AG09309 (cell line): ENCODE measurements at regions not wholly inside any gene's neighbourhood (a gene's known extent, or its start where the extent isn't known, plus 50 kb on each side); places are given as distances from the start of the nearest gene placed in this dataset.
"Not testable (repeated sequence)": the region's sequence is repeated elsewhere in the genome, so short reads cannot be mapped to it uniquely, and the experiment has no call there.

Experiments
- DNase-seq: peaks from one replicate; pipeline ENCODE4 v3.0.0-alpha.2; 2010; ENCODE audit warnings: low read depth
- H3K4me3 ChIP-seq: 2 replicates; pipeline ENCODE4 v1.5.1; 2011; ENCODE audit warnings: mild to moderate bottlenecking, low read depth, low read length, moderate library complexity; ENCODE audit not compliant: control insufficient read depth
- CTCF ChIP-seq: IDR thresholded peaks from 2 replicates; pipeline ENCODE4 v1.5.1; 2011; ENCODE audit warnings: mild to moderate bottlenecking, low read depth, low read length, inconsistent platforms; ENCODE audit not compliant: insufficient read depth, control insufficient read depth; ENCODE audit errors: missing control alignments

GRCh38 chr9:39587844-39588499, 232.5 kb downstream of the SPATA31A1 start:
- no peak overlapping the region for H3K4me3 ChIP-seq
- DNase-seq: no peak
- TF ChIP-seq CTCF: no peak

- TF ChIP-seq CTCF: no peak
- DNase-seq: no peak
- no peak overlapping the region for H3K4me3 ChIP-seq
Observed at GRCh38 chr9:39588500-39589137, 233.2 kb downstream of the SPATA31A1 start.

DNA sequence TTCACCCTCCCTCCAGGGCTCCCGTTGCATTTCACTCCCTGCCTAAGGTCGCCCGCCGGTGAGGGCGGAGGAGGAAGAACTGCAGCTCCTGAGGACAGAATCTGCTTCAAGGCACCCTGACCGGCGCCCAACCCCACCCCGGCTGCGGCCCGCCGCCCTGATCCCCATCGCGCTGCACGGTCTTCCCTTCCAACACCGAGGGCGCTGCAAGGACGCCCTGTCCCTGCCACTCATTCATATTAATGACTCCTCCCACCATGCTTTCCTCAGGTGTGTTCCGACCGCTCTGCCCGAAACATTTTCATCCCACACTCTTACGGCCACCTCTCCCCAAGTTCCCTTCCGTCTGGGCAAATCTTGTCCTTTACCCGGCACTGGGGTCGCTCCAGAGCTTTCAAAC, 248.6 kb downstream of the SPATA31A1 start:
- DNase-seq, H3K4me3 ChIP-seq: not testable (repeated sequence)

GRCh38 chr9:39611449-39612231, 256.2 kb downstream of the SPATA31A1 start:
- H3K4me3 ChIP-seq, DNase-seq: not testable (repeated sequence)

DNA sequence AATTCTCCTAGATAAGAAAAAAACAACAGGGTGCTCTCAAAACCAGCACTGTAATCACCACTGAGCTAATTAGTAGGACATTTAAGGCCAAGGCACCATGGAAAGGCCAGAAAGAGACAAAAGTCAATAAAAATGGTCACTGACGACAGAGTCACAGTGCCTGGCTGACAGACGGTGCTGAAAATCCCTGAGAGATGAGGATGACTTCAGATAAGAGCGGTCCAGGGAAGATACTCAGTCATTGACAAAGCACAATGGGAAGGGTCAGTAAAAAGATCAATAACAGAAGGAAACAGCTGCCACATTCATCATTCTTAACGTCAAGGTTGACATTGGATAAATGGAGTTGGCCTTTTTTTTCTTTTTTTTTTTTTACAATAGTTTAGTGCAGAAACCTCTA, 261.0 kb downstream of the SPATA31A1 start:
- not testable (repeated sequence) for H3K4me3 ChIP-seq, DNase-seq

DNA sequence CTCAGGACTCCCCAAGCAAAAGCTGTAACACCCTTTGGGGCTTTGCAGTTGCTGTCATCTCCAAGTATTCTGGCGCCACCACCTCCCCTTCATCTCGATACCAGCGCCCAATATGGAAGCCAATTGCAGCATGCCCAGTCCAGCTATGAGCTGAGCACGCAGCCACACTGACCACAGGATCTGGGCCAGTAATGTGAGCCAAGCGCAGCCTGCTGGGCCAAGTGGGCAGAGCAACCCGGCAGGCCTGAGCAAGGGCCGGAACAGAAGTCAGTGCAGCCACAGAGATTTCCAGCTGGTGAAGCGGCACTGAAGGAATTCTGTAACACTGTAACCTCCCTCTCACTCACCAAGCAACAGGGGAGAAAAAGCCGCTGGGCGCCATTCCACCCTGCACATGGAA, 268.6 kb downstream of the SPATA31A1 start:
- not testable (repeated sequence) for DNase-seq, H3K4me3 ChIP-seq

DNA sequence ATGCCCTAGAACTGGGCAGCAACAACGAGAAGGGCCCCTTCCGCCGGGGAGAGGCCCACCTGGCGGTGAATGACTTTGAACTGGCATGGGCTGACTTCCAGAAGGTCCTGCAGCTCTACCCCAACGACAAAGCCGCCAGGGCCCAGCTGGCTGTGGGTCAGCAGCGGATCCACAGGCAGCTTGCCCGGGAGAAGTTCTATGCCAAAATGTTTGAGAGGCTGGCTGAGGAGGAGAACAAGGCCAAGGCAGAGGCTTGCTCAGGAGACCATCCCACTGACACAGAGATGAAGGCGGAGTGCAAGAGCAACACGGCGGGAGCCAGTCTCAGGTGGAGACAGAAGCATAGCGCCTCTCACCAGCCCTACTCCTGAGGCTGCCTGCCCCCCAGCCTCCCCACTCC, 276.6 kb downstream of the SPATA31A1 start:
- not testable (repeated sequence) for DNase-seq, H3K4me3 ChIP-seq

- not testable (repeated sequence) for H3K4me3 ChIP-seq, DNase-seq
Observed at GRCh38 chr9:39649029-39649428, 293.6 kb downstream of the SPATA31A1 start.

GRCh38 chr9:39656960-39657603, 301.6 kb downstream of the SPATA31A1 start:
- DNase-seq, H3K4me3 ChIP-seq: not testable (repeated sequence)

DNA sequence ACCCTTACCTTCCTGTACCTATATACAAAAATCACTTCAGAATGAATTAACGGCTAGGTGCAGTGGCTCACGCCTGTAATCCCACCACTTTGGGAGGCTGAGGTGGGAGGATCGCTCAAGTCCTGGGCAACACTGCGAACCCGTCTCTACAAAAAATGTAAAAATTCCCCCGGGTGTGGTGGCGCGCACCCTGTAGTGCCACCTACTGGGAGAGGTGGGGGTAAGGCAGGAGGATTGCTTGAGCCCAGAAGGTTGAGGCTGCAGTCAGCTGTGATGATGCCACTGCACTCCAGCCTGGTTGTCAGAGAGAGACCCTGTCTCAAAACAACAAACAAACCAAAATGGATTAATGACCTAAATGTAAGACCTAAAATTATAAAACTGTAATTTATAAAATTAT, 307.6 kb downstream of the SPATA31A1 start:
- not testable (repeated sequence) for H3K4me3 ChIP-seq, DNase-seq

DNA sequence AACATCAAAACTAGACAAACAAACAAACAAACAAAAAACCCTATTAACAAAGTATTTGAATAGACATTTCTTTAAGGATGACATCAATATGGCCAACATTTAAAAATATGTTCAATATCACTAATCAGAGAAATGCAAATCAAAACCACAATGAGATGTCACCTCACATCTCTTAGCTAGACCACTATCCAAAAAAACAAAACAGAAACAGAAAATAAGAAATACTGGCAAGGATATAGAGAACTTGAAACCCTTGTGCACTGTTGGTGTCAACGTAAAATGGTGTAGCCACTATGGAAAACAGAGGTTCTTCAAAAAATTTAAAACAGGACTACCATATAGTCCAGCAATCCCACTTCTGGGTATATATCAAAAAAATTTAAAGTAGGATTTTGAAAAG, 308.2 kb downstream of the SPATA31A1 start:
- H3K4me3 ChIP-seq: not testable (repeated sequence)

DNA sequence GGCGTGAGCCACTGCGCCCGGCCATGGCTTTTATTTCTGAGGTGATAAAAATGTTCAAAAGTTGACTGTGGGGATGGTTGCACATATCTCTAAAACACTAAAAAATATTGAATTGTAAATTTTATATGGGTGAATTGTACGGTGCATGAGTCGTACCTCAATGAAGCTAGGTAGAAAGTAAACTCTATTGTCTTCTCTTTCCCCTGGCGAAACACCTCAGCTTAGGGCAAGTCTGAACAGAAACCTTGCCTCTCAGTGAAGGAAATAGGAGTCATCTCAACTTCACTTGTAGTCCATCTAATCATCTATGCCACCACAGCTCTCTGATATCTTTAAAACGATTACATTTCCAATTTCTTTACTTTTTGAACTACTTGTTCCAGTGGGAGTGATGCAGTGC, 309.6 kb downstream of the SPATA31A1 start:
- not testable (repeated sequence) for DNase-seq, H3K4me3 ChIP-seq

More for the DNA sequence above, 308.2 kb downstream of the SPATA31A1 start:
- not testable (repeated sequence) for DNase-seq

GRCh38 chr9:39674437-39675210, 319.2 kb downstream of the SPATA31A1 start:
- DNase-seq, H3K4me3 ChIP-seq: not testable (repeated sequence)

DNA sequence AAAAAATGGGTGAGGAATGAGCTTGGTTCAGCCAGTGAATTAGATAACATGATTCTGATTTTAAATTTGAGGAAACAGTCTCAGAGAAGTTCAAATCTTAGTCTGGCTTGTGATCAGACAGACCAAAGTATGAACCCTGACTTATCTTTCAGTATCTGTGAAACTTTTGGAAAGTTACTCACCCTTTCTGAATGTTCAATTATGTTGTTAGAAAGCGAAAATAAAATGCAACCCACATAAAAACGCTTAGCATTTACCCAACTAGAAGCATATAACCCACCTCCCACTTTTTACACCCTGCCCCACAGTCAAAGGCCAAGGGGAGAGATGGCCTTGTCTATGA, 319.7 kb downstream of the SPATA31A1 start:
- not testable (repeated sequence) for H3K4me3 ChIP-seq, DNase-seq
